Skin of body (tissue), 1 donor: ENCODE measurements at regions not wholly inside any gene's neighbourhood (a gene's known extent, or its start where the extent isn't known, plus 50 kb on each side); places are given as distances from the start of the nearest gene placed in this dataset.
"Not testable (repeated sequence)": the region's sequence is repeated elsewhere in the genome, so short reads cannot be mapped to it uniquely, and the experiment has no call there.

ENCODE experiments used
- DNase-seq: peaks from one replicate; lab custom pipeline; 2025; lab: John Stamatoyannopoulos, UW

DNA sequence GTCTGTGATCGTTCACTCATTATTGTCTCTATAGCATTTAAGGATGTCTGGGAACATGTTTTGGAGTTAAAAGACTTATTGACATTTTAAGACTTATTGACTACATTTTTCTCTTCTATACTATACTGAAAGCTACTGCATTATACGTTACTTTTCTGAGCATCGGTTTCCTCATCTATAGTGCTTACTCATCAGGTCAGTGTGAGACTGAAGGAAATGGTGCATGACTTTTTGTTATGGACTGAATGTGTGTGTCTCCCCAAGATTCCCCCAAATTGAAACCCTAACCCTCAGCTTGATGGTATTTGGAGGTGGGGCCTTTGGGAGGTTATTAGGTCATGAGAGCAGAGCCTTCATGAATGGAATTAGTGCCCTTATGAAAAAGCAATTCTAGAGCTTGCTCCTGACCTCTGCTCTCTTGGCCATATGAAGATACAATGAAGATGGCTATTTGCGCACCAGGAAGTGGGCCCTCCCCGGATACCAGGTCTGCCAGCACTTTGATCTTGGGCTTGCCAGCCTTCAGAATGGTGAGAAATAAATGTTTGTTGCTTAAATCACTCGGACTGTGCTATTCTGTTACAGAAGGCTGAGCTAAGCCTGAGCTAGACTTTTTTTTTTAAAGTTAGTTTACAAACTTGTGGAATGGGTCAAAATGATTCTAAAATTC lies 243.7 kb upstream of the RREB1 start:
- no peak for DNase-seq

DNA sequence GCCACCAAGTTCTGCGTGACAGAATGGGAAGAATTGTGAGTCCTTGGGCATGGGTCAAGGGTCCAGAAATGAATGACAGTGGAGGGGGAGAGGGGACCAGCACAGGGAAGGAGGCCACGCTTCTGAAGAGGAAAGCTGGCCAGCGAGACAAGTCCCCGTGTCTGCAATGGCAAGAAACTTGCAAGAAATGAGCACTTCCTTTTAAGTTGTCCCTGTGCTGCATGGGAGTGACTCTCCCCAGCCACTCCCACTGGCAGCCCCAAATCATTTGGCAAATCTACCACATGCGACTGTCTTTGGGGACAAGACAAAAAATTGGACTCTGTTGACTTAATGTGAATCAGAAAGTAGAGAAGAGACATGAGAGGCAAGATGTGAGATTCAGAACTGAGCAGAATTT lies 242.2 kb upstream of the RREB1 start:
- no peak for DNase-seq

DNA sequence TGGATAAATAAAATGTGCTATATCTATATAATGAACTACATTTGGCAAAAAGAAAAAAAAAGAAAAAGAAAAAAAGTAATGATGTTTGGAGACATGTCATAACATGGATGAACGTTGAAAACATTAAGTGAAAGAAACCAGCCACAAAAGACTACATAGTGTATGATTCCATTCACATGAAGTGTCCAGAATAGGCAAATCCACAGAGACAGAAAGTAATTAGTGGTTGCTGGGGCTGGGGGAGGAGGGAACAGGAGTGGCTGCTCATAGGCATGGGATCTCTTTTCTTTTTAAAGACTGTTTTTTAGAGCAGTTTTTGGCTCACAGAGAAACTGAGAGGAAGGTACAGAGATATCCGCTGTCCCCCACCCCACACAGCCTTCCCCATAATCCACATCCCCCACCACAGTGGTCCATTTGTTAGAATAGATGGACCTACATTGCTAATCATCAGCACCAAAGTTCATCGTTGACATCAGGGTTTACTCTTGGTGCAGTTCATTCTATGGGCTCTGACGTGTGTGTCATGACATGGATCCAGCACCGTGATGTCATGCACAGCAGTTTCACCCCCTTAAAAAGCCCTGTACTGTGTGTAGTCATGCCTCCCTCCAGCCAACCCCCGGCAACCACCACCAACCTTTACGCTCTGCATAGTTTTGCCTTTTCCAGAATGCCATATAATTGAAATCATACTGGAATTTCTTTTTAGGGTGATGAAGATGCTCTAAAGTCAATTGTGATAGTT lies 240.9 kb upstream of the RREB1 start:
- no peak for DNase-seq

DNA sequence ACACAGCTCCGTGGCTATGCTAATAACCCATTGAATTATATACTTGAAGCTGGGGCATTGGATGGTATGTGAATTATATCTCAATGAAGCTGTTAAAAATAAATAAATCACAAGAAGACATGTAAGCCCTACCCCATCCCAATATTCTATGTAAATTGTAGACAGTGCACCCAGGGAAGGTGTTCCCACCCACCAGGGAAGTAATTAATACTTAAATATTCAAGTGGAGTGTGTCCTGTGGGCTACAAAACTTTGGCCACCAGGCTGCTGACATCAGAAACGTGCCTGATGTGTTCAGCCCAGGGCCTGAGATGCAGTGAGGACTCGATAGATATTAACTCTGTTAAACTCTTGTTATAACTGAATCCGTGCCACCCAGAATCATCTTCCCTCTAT lies 240.4 kb upstream of the RREB1 start:
- DNase-seq: no peak

DNA sequence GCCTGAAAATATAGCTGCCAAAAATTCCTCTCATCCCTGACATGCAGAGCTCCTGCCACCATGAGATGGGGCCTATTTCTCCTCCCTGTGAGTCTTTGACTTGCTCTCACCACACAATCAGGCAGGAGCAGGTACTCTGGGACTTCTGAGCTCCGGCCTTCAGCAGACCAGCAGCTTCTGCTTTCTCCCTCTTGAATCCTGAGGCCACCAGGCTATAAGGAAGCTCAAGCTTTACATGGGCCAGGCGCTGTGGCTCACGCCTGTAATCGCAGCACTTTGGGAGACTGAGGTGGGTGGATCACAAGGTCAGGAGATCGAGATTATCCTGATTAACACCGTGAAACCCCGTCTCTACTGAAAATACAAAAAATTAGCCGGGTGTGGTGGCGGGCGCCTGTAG lies 238.7 kb upstream of the RREB1 start:
- no peak for DNase-seq

DNA sequence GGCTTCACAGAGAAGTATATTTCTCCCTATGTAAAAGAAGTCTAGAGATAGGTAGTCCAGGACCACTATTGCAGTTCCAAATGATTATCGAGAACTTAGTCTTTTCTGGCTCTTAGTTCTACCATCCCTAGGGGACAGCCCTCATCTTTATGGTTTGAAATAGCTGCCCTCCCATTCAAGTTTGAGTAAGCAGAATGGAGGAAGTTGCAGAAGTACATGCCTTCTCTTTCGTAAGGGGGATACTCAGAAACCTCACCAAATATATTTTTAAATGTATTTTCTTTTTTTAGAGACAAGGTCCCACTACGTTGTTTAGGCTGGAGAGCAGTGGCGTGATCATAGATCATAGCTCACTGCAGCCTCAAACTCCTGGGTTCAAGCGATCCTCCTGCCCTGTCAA lies 236.8 kb upstream of the RREB1 start:
- no peak for DNase-seq

DNA sequence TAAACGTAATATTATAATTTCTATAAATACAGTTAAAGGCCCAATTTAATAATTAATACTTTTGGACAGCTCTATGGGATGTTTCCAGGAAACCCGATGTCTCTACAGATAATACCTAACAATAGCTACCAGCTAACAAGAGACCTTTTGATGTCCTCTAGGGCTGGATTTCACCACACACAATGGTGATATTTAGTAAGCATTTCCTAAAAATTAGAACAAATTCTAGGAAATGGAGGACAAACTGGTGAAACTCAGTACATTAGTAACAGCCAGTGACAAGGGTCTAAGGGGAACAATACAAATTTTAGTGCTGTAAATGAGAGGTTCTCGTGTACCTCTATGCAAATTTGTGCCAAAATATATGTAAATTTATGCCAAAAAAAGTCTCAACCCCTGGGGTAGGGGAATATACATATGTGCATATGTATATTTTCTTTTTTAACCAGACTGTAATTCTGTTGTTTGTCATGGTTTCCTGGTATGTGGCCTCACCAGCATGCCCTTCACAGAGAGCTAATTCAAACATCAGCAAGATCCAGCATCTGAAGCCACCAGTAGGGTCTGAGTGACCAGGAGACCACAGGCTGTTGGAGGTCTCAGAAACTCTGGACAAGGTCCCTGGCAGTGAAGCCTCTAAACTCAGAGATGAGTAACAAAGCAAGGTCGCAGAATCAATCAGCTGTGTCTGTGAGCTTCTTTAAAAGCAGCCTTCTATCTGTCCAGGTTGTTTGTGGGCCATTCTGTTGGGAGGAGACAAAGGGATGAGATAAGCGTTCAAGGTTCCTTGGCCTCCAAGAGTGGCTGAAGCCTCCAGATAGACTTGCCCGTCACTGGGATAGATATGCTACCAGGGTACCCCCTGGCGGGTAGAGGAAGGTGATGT lies 235.1 kb upstream of the RREB1 start:
- no peak for DNase-seq

DNA sequence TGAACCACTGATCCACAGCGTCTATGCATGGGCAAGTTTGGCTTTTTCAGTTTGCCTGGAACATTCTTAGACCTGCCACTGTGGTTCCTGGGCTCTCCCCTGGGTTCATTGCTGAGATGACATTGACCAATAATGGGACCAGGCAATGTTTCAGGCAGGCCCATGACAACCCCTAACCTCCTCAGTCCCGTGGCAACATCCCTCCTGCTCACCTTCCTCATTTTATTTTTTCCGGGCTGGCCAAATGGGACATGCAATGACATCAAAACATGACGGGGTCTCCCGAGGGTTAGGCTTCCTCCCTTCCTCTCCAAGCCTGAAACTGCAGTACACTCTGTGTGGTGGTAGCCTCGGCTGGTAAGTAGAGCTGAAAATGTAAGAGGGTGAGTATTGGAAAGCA lies 234.0 kb upstream of the RREB1 start:
- DNase-seq: no peak

DNA sequence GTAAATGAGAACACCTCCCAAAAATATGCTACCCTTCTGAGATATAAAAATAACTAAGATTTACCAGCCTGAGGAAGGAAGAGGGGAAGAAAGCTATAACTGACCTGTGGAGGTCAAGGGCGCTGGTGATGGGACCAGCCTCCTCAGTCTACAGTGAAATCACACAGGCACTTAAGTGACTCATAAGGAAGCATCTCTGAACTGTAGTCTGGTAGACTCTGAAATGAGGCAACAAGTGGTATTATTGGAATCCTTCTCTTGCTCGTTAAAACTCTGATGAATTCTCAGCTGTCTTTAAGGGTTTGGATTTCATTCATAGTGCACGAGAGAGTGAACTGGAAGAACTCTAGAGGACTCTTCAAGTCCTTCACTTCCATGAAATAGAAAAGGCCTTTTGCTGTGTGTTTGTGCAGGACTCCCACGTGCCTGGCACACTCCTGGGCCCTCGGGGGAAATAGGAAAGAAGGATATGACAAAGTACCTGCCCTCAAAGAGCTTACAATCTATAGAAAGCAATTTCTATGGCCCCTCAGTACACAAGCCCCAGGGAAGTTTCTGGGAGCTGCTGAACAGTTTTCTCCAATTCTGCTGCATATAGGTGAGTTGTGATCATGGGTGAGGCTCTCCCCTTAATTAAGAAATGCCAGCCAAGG lies 231.8 kb upstream of the RREB1 start:
- no peak for DNase-seq

DNA sequence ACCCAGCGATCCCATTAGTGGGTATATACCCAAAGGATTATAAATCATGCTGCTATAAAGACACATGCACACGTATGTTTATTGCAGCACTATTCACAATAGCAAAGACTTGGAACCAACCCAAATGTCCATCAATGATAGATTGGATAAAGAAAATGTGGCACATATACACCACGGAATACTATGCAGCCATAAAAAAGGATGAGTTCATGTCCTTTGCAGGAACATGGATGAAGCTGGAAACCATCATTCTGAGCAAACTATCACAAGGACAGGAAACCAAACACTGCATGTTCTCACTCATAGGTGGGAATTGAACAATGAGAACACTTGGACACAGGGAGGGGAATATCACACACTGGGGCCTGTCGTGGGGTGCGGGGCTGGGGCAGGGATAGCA lies 230.0 kb upstream of the RREB1 start:
- DNase-seq: not testable (repeated sequence)

DNA sequence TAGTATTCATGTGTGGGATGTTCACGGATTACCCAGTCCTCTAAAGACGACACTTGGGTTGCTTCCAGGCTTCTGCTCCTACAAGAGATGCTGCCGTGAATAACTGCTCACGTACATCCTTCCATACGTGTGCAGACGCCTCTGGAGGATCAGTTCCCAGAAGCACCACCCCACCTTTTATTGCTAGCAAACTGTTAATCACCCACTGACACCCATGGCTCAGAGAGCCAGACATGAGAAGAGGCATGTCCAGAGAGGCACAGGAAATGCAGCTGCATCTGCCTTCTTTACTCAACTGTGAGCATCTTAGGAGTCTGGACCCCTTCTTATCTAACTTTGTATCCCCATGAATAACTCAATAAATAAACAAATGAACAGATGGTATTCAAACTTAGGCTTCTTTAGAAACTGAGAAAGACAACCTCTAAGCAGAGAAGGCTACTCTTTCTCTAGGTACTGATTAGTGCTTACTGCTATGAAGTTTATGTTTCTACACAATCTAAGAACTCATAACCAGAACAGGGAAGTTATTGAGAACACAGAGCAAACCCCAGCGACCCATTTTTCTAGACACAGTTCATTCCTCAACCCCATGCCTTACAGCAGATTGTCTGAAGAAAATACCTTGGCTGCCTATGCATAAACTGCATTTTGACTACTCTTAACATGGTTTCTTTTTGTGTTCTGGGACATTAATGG lies 228.7 kb upstream of the RREB1 start:
- DNase-seq: no peak

DNA sequence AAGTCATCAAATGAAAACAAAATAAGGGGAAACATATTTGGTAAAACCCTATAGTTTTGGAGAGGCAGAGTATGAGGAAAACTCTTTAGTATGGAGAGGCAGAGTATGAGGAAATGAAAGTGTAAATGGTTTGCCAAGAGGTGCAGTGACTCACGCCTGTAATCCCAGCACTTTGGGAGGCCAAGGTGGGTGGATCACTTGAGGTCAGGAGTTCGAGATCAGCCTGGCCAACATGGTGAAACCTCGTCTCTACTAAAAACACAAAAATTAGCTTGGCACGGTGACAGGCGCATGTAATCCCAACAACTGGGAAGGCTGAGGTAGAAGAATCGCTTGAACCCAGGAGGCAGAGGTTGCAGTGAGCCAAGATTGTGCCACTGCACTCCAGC lies 228.2 kb upstream of the RREB1 start:
- not testable (repeated sequence) for DNase-seq

DNA sequence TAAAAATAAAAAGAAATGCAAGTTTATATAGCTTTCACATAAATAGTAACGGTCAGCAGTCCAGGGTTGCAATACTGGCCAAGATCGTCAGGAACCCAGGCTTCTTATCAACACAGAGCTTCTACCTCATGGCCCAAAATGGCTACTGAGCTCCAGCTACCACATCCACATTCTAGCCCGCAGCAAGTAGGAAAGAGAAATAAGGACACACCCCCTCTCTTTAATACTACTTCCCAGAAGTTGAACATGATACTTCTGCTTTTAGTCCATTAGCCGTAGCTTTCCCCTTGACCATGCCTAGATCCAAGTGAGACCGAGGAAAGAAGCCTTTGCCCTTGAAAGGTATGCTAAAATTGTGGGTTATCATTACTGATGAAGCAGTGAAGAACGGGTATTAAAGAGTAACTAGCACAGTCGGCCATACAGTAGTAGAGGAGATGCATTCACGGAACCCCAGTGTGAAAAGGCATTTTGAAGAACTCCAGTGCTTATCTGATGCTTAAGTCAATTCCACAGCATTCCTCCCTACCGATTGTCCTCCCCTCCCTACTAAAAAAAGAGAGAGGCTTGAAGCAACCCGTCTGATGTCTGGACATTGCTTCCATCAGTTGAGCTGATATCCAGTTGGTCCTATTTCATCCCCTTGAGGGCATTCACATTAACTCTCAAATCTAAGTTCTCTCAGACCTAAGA lies 226.9 kb upstream of the RREB1 start:
- no peak for DNase-seq

DNA sequence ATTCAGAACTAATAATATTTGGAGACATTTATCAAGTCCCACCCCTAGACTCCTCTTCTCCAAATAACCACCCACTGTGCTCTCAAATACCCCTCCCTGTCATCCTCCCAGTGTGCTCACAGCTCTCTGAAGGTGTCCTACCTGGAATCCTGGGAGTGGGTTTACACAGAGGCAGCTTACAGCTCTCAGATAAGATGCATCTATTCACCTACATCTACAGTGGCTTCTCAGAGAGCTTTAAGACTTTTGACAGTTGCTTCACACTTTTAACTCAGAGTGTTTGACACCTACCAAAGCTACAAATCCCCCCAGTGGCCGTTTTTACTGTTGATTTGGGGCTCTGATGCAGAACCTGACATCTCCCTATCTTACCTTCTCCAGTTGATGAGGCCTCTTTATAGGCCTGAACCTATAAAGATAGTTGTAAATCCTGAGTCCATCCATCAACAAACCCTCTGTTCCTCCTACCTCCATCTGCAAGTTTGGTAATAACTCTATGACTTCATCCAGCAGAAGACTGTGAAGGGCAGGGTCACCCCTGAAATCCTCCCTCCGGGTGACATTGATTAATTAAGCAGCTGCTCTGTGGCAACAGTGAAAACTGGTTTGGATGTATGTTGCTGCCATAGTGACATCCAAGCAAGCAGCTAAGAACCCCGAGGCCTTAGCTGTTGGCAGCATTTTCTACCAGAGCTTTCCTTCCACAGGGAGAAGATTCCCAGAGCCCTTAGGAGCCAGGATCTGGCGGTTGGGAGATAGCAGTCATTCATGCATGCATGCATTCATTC lies 226.1 kb upstream of the RREB1 start:
- DNase-seq: no peak

DNA sequence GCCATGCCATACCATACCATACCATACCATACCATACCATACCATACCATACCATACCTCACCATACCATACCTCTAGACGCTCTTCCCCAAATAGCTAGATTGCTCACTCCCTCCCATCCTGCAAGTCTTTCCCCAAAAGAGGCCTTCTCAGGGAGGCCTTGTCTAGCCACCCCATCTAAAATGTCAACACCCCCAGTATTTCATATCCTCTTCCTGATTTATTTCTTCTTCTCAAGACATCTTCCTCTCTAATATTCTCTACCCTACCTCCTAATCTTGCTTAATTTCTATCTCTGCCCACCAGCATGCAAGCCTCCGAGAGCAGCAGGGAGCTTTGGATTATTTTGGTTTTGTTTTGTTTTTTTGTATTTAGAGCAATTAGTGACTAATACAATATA lies 225.2 kb upstream of the RREB1 start:
- no peak for DNase-seq

DNA sequence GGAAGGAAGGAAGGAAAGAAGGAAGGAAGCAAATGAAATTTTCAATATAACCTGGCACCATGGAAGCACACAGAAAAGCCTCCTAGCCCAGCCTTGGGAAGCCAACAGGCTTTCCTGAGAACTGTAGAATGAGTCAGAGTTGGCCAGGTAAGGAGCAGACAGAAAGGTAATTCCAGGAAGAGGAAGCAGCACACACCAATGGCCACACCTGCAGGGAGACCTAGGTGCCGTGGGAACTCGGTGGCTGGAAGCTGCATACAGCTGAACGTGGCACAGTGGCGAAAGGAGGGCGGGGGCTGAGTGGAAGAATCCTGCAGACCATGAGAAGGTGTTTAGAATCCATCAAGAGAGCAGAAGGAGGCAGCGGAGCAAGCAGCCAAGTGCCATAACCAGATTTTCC lies 224.8 kb upstream of the RREB1 start:
- no peak for DNase-seq

DNA sequence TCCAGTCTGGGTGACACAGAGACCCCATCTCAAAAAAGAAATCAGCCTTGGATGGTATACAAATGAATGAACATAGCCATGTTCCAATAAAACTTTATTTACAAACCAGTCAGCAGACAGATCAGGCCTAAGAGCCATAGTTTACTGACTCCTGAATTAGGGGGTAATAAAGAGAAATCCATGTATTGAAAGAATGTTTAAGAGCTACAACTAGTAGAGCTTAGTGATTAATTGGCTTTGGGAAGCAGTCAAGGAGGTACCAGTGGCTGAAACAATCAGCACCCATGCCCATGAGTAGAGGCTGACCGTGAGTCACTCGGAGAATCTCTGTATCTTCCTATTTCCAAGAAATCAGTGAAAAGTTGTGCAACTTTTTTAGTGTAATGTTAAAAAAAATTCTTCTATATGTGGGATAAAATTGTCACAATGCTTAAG lies 223.6 kb upstream of the RREB1 start:
- DNase-seq: no peak

DNA sequence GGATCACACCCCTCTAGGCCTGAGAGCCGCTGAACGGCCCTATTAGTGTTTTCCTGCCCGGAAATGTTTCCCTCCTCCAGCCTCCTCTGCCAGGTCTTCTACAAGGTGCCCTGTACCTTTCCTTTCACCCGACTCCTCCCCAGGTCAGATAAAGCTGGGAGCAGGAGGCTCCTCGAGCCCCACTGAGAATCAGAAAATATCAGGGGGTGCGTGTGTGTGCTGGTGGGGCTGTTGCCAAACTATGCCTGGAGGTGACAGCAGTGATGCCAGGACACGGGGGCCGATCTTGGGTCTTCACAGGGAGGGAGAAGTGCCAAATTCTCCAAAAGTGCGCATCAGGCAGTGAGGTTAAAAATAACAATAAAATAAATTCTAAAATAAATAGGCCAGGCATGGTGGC lies 222.8 kb upstream of the RREB1 start:
- no peak for DNase-seq

DNA sequence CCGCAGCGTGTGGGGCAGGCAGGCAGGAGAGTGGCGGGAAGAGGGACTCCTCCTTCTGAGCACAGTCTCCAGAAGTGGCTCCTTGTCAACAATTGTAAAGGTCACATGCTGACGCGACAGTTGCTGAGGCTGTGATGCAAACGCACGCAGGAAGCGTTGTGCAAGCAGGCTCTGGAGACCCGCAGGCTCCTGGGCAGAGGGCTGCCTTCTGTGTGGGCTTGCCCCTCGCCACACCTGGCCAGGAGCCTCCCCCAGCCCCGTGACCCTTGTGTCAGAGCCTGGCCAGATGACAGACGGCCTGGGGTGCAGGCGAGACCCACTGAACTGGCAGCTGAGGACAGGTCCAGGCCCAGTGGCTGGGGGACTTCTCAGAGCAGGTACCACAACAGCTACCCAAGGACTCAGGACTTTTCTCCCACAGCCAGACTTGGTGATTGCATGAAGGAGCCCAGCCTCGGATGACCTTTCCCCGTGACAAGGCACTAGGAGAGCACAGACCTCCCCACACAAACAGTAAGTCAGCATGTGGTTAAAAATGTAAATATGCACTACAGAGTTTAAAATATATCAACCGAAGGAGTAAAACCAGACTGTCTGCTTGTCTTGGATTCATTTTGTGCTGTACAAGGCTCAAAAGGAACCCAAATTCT lies 222.1 kb upstream of the RREB1 start:
- DNase-seq: no peak
